ENCODE measurements at regions not wholly inside any gene's neighbourhood (a gene's known extent, or its start where the extent isn't known, plus 50 kb on each side); places are given as distances from the start of the nearest gene placed in this dataset.

DNA sequence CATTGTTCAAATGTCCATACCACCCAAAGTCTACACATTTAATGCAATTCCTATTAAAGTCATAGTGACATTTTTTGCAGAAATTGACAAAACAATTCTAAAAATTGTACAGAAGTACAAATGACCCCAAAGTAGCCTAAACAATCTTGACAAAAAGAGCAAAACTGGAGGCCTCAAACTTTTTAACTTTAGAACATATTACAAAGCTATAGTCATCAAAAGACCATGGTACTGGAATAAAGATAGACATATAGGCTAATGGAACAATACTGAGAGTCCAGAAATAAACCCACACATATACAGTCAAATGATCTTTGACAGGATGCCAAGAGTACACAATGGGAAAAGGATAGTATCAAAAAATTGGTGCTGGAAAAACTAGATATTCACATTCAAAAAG lies 213.2 kb upstream of the SAMSN1 start:
- no peak overlapping the region for H3K4me3 ChIP-seq (ENCODE audit: low read depth, low read length, poor library complexity, severe bottlenecking)
- no peaks in the 10 kb centered on the region for H3K79me2 ChIP-seq (ENCODE audit: insufficient read depth, low read depth, low read length)
- ChIA-PET POLR2A (no interaction called here), CTCF (ENCODE audit: unreplicated experiment) (no interaction called here)
- TF ChIP-seq EZH2phosphoT487 (IDR thresholded peaks at IDR 0.05; ENCODE audit: borderline replicate concordance, low read depth, low read length), result no peak
- intact Hi-C loops (cut with micrococcal nuclease; ENCODE audit: unreplicated experiment), result no loop called here
- peaks cover 10% of the 10 kb centered on the region; the same call in 1 of the 2 replicates for H3K9me3 ChIP-seq (ENCODE audit: low read length)
- no peak overlapping the region for H2AFZ ChIP-seq (ENCODE audit: low read length)
- H3K27ac ChIP-seq (ENCODE audit: low read depth, low read length, poor library complexity, severe bottlenecking), result no peak overlapping the region
- no peaks in the 10 kb centered on the region for H4K20me1 ChIP-seq (ENCODE audit: insufficient read depth, low read length)
- no peak overlapping the region for H3K4me2 ChIP-seq (ENCODE audit: low read length)
- no peak for DNase-seq (ENCODE audit: low spot score)
- BruUV-seq (replicated peaks), result no TSS peak
- H3K36me3 ChIP-seq (ENCODE audit: insufficient read depth, low read length), result no peaks in the 10 kb centered on the region
- no peaks in the 10 kb centered on the region for H3K9me2 ChIP-seq (ENCODE audit: insufficient read depth, low read length)
- peaks cover 26% of the 10 kb centered on the region for H3K4me1 ChIP-seq (ENCODE audit: insufficient read depth, low read length, poor library complexity, severe bottlenecking)

GRCh38 chr21:14758849-14759248 lies 212.7 kb upstream of the SAMSN1 start:
- peaks cover 22% of the 10 kb centered on the region for H3K4me1 ChIP-seq (ENCODE audit: insufficient read depth, low read length, poor library complexity, severe bottlenecking)
- no peaks in the 10 kb centered on the region for H3K36me3 ChIP-seq (ENCODE audit: insufficient read depth, low read length)
- no peak overlapping the region for H3K27ac ChIP-seq (ENCODE audit: low read depth, low read length, poor library complexity, severe bottlenecking)
- no peak overlapping the region for H2AFZ ChIP-seq (ENCODE audit: low read length)
- ChIA-PET CTCF (ENCODE audit: unreplicated experiment) (no interaction called here), POLR2A (no interaction called here)
- intact Hi-C loops (cut with micrococcal nuclease; ENCODE audit: unreplicated experiment), result no loop called here
- H3K9me3 ChIP-seq (ENCODE audit: low read length), result peaks cover 10% of the 10 kb centered on the region; the same call in 1 of the 2 replicates
- no peaks in the 10 kb centered on the region for H3K9me2 ChIP-seq (ENCODE audit: insufficient read depth, low read length)
- H3K4me2 ChIP-seq (ENCODE audit: low read length), result no peak overlapping the region
- no peaks in the 10 kb centered on the region for H4K20me1 ChIP-seq (ENCODE audit: insufficient read depth, low read length)
- BruUV-seq (replicated peaks), result no TSS peak
- H3K4me3 ChIP-seq (ENCODE audit: low read depth, low read length, poor library complexity, severe bottlenecking), result no peak overlapping the region
- DNase-seq (ENCODE audit: low spot score), result no peak
- TF ChIP-seq EZH2phosphoT487 (IDR thresholded peaks at IDR 0.05; ENCODE audit: borderline replicate concordance, low read depth, low read length) (no peak), CTCF (conservative IDR thresholded peaks at IDR 0.05; ENCODE audit: low read length) (no peak)
- no peaks in the 10 kb centered on the region for H3K79me2 ChIP-seq (ENCODE audit: insufficient read depth, low read depth, low read length)

DNA sequence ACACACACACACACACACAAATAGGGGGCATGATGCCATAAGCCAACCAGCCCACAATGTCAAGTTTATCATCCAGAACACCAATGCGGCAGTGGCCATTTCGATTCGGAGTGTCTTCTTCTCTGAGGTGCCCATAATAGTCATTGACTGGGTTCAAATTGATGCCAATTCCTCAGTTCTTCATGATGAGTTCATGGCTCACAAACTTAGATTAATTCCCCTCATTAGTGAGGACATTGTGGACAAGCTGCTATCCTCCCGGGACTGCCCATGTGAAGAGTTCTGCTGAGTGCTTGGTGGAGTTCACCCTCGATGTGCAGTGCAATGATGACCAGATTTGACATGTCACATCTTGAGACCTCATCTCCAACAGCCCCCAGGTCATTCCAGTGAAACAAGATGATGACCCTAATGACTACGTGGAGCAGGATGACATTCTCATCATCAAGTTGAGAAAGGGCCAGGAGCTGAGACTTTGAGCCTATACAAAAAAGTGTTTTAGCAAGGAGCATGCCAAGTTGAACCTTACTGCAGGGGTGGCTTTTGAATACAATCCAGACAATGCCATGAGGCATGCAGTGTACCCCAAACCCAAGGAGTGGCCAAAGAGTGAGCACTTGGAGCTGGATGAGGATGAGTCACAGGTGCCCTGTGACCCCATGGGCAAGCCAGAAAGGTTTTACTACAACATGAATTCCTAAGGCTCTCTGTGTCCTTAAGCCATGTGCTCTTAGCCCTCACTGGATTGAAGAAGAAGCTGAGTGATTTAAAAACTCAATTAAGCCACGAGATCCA lies 211.6 kb upstream of the SAMSN1 start:
- no peak overlapping the region for H3K4me2 ChIP-seq (ENCODE audit: low read length)
- no TSS peak for BruUV-seq (replicated peaks)
- H3K9me2 ChIP-seq (ENCODE audit: insufficient read depth, low read length), result no peaks in the 10 kb centered on the region
- no peaks in the 10 kb centered on the region for H3K36me3 ChIP-seq (ENCODE audit: insufficient read depth, low read length)
- H3K79me2 ChIP-seq (ENCODE audit: insufficient read depth, low read depth, low read length), result no peaks in the 10 kb centered on the region
- TF ChIP-seq EZH2phosphoT487 (IDR thresholded peaks at IDR 0.05; ENCODE audit: borderline replicate concordance, low read depth, low read length), result no peak
- no peak for TF ChIP-seq CTCF (conservative IDR thresholded peaks at IDR 0.05; ENCODE audit: low read length)
- intact Hi-C loops (cut with micrococcal nuclease; ENCODE audit: unreplicated experiment), result no loop called here
- DNase-seq (ENCODE audit: low spot score), result no peak
- no peak overlapping the region for H3K4me3 ChIP-seq (ENCODE audit: low read depth, low read length, poor library complexity, severe bottlenecking)
- H3K27ac ChIP-seq (ENCODE audit: low read depth, low read length, poor library complexity, severe bottlenecking), result no peak overlapping the region
- H3K9me3 ChIP-seq (ENCODE audit: low read length), result peaks cover 10% of the 10 kb centered on the region; the same call in 1 of the 2 replicates
- peaks cover 12% of the 10 kb centered on the region for H3K4me1 ChIP-seq (ENCODE audit: insufficient read depth, low read length, poor library complexity, severe bottlenecking)
- ChIA-PET CTCF (ENCODE audit: unreplicated experiment) (no interaction called here), POLR2A (interaction anchor here (0.6 to 1.0 kb wide), 2 partner anchors 43 to 130 kb away, joined by 3 read pairs; no protein-coding TSS in a partner anchor)
- no peaks in the 10 kb centered on the region for H4K20me1 ChIP-seq (ENCODE audit: insufficient read depth, low read length)
- H2AFZ ChIP-seq (ENCODE audit: low read length), result no peak overlapping the region
